ENCODE measurements at regions not wholly inside any gene's neighbourhood (a gene's known extent, or its start where the extent isn't known, plus 50 kb on each side); places are given as distances from the start of the nearest gene placed in this dataset.

GRCh38 chr1:88472298-88472697 lies 211.8 kb upstream of the PKN2 start:
- intact Hi-C loops (cut with DNase I; ENCODE audit: low total_unique reads) = no loop called here
- WGBS, 2 donors = 35 to 40% methylated on average over 2 of the region's 2 CpGs
- H3K4me3 ChIP-seq (ENCODE audit: low read depth, poor library complexity, severe bottlenecking) = no peak overlapping the region
- no peak for TF ChIP-seq POLR2A (IDR thresholded peaks at IDR 0.05)
- TF ChIP-seq, protein P1, sequence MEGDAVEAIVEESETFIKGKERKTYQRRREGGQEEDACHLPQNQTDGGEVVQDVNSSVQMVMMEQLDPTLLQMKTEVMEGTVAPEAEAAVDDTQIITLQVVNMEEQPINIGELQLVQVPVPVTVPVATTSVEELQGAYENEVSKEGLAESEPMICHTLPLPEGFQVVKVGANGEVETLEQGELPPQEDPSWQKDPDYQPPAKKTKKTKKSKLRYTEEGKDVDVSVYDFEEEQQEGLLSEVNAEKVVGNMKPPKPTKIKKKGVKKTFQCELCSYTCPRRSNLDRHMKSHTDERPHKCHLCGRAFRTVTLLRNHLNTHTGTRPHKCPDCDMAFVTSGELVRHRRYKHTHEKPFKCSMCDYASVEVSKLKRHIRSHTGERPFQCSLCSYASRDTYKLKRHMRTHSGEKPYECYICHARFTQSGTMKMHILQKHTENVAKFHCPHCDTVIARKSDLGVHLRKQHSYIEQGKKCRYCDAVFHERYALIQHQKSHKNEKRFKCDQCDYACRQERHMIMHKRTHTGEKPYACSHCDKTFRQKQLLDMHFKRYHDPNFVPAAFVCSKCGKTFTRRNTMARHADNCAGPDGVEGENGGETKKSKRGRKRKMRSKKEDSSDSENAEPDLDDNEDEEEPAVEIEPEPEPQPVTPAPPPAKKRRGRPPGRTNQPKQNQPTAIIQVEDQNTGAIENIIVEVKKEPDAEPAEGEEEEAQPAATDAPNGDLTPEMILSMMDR (IDR thresholded peaks at IDR 0.05) = no peak
- DNase-seq (ENCODE audit: low spot score in 2 of 2) = no peak

DNA sequence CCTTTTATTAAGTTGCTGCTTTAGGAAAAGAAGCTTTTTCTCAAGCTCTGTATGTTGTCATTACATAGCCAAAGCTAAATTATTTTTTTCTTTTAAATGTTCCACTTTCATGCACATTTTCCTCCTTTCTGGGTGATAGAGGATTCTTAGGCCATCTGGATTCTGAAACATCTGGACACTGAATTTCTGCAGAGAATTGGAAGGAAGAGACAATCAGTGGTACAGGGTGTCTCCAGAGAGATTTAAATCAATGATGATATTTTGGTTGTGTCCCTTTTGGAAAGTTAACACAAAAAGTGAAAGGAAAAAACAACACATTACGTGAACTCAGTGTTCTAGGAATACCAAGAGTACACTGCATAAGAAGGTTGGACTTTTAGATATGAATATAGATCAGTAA lies 211.4 kb upstream of the PKN2 start:
- intact Hi-C loops (cut with DNase I; ENCODE audit: low total_unique reads) = no loop called here
- no peak for DNase-seq (ENCODE audit: low spot score in 2 of 2)
- no peak overlapping the region for H3K4me3 ChIP-seq (ENCODE audit: low read depth, poor library complexity, severe bottlenecking)
- TF ChIP-seq, protein P1 (IDR thresholded peaks at IDR 0.05) = no peak
- no peak for TF ChIP-seq POLR2A (IDR thresholded peaks at IDR 0.05)
- WGBS, 2 donors = 70 to 74% methylated on average over 1 of the region's 1 CpG

DNA sequence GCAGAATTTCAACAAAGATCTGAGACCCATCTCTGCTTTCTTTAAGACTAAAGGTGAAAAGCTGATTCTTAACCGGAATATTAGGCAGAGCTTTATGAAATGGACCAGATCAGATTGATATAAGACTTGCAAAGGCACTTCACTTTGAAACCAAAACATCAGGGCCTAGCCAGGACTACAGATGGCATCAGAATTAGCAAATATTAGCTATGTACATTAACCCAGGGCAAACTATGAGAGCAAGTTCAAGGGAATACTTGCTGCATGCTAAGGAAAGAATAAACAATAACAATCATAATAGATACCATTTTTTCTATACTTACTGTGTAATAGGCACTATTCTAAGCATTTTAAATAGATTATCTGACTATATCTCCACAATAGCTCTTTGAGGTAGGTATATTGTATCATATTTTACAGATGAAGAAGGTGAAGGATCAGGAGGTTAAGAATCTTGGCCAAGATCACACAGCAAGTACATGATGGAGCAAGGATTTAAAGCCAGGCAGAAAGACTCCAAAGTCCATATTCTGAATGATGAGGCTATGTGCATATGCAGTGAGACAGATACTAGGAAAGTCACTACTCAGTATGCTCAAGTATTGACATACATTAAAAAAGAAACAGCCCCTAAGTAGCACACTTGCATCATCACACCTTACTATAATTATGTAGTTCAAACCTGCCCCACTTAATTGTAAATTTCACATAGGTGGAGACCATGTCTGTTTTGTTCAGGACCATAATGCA lies 209.3 kb upstream of the PKN2 start:
- no peak for DNase-seq (ENCODE audit: low spot score in 2 of 2)
- 79 to 81% methylated on average over 1 of the region's 1 CpG for WGBS, 2 donors
- no peak overlapping the region for H3K4me3 ChIP-seq (ENCODE audit: low read depth, poor library complexity, severe bottlenecking)
- TF ChIP-seq, protein P1 (IDR thresholded peaks at IDR 0.05) = no peak
- TF ChIP-seq POLR2A (IDR thresholded peaks at IDR 0.05) = no peak
- intact Hi-C loops (cut with DNase I; ENCODE audit: low total_unique reads) = no loop called here

GRCh38 chr1:88484881-88485280 lies 199.2 kb upstream of the PKN2 start:
- WGBS, 2 donors = 92% methylated on average over 4 of the region's 4 CpGs
- no peak overlapping the region for H3K4me3 ChIP-seq (ENCODE audit: low read depth, poor library complexity, severe bottlenecking)
- TF ChIP-seq, protein P1 (IDR thresholded peaks at IDR 0.05) = no peak
- no peak for TF ChIP-seq POLR2A (IDR thresholded peaks at IDR 0.05)
- no peak for DNase-seq (ENCODE audit: low spot score in 2 of 2)
- intact Hi-C loops (cut with DNase I; ENCODE audit: low total_unique reads) = no loop called here

- no peak for DNase-seq (ENCODE audit: low spot score in 2 of 2)
- TF ChIP-seq POLR2A (IDR thresholded peaks at IDR 0.05) = no peak
- TF ChIP-seq, protein P1 (IDR thresholded peaks at IDR 0.05) = no peak
- 42% methylated on average over 4 of the region's 4 CpGs for WGBS, 2 donors
- no peak overlapping the region for H3K4me3 ChIP-seq (ENCODE audit: low read depth, poor library complexity, severe bottlenecking)
- intact Hi-C loops (cut with DNase I; ENCODE audit: low total_unique reads) = no loop called here
Observed at GRCh38 chr1:88488237-88488636, 195.8 kb upstream of the PKN2 start.

DNA sequence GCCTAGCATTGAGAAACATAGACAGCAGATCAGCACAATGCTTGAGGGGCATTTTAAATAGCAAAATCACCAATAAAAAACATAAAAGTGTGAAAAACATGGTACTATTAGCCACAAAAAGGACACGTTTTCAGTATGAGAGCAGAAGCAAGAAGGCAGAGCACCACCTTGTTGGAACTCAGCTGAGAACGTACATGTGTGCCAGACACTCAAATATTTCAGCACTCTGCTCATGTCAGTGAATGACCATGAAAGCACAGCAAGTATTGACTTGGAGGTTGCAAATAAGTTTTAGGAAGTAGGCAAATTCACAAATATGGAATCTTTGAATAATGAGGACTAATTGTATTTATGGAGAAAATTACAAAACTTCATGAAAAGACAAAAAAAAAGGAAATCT lies 193.4 kb upstream of the PKN2 start:
- intact Hi-C loops (cut with DNase I; ENCODE audit: low total_unique reads) = no loop called here

More for the DNA sequence above, 193.4 kb upstream of the PKN2 start:
- WGBS, 2 donors = 47 to 59% methylated on average over 2 of the region's 2 CpGs
- H3K4me3 ChIP-seq (ENCODE audit: low read depth, poor library complexity, severe bottlenecking) = no peak overlapping the region
- TF ChIP-seq, protein P1 (IDR thresholded peaks at IDR 0.05) = no peak
- TF ChIP-seq POLR2A (IDR thresholded peaks at IDR 0.05) = no peak
- no peak for DNase-seq (ENCODE audit: low spot score in 2 of 2)

Measured in lower leg skin (tissue), 4 donors.